ENCODE measurements at regions not wholly inside any gene's neighbourhood (a gene's known extent, or its start where the extent isn't known, plus 50 kb on each side); places are given as distances from the start of the nearest gene placed in this dataset.

- DNase-seq, result no peak
Observed at GRCh38 chr9:79173932-79174331, 397.8 kb upstream of the TLE4 start.

DNA sequence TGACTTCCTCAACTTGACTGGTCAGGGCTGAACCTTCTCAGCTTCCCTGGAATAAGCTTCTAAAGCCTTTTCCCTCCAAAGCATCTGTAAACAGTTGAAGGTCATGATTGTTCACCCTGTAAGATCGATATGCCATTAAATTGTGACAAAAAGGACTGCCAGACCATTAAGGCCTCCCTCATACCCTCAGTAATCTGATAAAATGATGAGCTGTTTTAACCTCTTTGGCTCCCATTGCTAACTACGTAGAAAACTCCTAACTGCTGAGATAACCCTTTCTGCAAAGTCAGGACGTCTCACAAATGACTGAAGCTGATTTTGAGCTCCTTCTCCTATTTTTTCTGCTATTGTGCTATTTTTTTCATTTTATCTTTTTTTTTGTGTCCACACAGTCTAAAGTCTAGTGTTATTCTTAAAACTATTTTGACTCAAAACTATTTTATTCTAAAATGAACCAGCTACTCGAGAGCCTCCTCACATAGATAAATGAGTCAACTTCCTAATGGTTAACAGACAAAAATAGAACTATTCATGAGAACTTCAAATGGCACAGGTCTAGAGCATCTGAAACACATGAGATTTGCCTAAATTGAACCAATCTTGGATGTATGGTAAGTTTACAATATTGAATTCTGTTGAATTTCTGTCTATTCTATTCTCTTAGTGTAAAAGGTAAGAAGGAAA, 395.6 kb upstream of the TLE4 start:
- DNase-seq, result no peak

- DNase-seq, result no peak
Observed at GRCh38 chr9:79184831-79185230, 386.9 kb upstream of the TLE4 start.

DNA sequence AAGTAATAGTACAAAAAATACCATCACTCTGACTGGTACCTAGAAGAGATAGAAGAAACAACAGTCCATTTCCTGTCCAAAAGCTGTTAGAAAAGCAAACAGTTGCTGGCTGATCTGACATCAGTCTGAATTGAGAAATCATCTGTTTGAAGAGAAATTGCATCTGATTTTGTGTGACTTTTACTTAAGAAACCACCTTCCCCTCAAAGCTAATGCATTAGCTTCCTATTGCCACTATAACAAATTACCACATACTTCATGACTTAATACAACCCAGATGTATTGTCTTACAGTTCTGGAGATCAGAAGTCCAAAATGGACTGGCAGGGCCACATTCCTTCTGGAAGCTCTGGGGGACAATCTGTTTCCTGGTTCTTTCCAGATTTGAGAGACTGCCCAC, 385.9 kb upstream of the TLE4 start:
- no peak for DNase-seq

DNA sequence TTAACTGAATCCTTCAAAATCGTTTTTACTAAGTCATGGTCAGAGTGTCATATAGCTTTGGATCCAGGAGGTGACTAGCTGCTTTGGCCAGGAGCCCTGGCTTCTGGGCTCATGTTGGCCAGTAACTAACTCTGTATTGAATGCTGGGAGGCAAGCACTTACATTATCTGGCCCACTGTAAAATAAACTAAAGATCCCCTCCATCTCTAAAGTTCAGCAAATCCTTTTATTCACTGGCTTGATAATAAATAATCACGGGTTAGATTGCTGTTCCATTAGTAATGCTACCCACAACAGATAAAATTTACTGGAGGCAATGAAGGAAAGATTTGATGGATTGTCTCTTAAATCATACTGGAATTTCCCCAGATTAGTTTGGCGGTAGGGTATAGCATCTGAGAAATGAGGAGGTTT, 382.2 kb upstream of the TLE4 start:
- no peak for DNase-seq

- no peak for DNase-seq
Observed at GRCh38 chr9:79193001-79193400, 378.8 kb upstream of the TLE4 start.

DNA sequence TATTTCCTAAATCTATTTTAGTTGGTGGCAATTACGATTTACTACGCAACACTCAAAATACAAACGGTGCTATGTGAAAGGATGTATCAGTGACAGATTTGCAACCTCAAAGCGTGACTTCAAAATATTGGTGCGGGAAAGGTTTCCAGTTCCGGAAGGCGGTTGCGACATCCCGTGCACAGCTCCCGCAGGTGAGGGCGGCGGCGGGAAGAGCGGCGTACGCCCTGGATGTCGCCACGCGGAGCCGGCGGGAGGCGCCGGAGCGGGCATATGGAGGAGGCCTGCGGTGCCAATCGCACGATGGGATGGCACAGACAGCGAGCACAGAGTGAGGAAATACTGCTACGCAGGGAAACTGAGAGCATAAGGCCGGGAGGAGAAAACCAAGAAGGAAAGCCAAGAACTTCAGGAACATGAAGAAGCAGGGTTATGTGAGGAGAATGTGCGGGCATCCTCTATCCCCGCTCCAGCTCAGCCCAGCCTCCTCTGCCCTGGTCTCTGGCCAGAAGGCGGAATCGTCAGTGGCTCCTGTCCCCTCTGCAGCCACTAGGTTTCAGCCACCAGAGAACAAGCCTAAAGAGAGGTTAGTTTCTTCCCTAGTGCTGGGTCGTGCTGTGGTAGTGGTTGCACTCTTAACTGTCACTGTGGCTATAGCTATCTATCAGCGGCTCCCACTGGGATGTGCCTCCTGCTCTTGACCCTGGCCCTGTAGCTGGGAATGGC, 378.1 kb upstream of the TLE4 start:
- no peak for DNase-seq

DNA sequence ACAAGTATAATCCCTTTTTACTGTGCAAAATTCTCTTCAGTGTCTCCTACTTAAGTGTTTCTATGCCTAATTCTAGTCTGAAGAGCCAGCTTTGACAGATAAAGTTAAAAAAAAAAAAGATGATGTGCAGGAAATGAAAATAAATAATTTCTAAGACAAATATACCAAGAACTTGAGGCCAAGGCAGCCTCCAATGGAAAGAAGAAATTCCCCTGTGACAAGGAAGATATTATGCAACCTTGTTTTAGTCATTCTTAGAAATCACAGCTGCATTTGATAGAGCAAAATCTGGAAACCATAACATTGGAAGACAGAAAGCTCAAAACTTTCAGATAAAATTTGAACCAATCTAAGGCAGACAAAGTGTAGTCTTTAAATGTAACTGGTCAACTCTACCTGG, 375.9 kb upstream of the TLE4 start:
- DNase-seq, result no peak

GRCh38 chr9:79196606-79197005, 375.2 kb upstream of the TLE4 start:
- no peak for DNase-seq

DNA sequence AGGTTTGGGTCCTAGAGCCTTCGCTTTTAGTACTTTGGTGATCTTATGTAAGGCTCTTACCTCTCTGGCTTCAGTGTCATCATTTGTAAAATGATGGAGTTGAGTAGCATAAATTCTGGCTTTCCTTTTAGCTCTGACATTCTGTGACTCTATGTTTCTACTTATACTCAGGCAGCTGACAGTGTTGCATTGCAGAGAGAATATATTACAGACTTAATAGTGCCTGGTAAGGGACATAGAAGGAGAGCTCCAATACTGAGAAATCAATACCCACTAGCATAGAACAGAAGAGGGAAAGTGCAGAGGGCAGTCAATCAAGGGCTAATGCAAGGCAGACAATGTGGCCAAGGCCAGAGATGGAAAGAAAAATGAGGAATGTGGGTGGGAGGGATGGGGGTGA, 371.4 kb upstream of the TLE4 start:
- DNase-seq, result no peak

- DNase-seq, result no peak
Observed at GRCh38 chr9:79201636-79202035, 370.1 kb upstream of the TLE4 start.

DNA sequence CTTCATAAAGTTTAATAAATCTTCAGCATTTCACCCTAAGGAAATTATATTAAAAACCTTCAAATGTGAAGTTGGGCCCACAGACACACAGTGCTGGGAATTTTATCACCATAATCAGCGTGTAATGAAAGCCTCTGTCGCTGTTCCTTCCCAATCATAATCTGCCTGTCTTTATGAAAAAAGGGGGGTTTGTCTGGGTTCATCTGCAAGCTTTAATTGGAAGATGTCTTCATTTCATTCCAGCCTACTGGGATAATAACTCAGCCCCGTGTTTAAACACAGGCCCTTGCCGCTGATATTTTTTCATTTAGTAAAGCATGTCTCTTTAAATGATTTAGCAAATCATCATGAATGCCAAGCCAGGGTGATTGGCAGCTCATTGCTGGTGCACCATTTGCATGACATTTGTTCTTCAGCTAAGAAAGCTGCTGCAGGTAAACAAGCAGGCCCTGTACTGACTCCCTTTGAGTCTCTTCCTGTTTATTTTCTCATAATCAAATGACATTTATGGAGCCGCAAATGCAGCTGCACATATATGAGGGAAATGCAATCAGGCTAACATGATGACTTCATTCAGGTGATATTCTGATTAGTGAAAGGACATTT, 362.9 kb upstream of the TLE4 start:
- DNase-seq, result no peak

DNA sequence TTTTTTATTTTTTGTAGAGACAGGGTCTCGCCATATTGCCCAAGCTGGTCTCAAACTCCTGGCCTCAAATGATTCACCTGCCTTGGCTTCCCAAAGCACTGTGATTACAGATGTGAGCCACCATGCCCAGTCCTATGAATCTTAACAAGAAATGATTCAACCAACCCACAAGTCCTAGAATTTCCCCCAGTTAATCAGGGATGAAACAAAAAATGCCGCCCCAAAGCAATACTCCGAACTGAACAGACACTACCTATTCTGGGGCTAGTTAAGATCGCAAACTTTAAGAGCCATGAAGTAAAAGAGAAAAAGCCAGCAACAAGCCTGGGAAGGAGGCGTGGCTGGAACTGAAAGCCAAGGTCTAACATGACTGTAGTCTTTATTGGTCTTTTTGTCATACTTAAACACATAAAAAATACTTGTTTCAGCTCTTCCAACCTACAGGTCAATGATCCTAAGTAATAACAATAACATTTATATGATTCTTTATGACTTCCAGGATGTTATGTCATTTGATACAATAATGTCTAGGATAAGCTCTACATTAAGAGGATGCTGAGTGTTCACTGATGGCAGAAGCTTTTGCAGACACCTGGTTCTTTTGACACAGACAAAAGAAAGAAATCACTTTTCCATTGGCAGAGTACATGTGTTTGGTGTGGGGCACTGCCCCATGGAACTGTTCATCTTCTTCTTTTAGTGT, 361.1 kb upstream of the TLE4 start:
- DNase-seq, result no peak

DNA sequence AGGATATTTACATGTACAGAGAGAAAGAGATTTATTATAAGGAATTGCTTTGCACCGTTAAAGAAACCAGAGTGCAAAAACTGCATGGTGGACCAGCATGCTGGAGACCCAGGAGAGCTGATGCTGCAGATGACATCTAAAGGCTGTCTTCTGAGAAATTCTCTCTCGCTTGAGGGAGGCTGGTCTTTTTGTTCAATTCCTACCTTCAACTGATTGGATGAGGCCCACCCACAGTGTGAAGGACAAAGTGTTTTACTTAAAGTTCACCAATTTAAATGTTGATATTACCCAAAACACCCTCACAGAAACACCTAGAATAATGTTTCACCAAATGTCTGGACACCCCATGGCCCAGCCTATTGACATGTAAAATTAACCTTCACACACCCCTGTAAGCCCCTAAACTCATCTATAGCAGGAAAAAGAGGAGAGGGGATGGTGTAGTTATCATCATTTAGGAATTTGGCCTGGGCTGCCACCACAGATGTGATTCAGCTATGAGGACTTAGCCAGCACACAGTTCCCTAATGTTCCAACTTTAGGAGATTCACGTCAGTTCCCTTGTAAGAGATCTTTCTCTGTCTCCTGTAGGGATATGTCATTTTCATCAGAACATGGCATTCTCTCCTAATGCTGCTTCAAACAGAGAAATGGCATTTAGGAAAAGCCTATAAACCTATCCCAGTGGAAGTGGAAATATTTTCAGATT, 358.2 kb upstream of the TLE4 start:
- DNase-seq, result no peak

DNA sequence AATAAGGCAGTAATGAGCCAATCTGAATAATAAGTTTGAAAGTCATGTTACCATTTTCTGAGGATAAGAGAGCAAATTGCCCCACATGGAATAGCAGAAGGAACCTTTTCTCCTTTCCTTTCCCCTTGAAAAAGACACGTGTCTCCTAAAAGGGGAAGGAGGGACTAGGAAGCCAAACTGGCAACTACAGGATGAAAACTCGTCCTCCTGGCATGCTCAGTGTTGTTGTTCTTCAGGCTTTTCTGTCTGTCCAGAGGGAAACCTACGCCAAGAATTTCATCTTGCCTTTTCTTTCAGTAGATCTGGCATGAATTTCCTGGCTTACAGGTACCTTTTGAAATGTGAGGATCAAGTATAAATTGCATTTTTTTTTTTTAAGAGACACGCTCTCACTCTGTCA, 355.9 kb upstream of the TLE4 start:
- no peak for DNase-seq

DNA sequence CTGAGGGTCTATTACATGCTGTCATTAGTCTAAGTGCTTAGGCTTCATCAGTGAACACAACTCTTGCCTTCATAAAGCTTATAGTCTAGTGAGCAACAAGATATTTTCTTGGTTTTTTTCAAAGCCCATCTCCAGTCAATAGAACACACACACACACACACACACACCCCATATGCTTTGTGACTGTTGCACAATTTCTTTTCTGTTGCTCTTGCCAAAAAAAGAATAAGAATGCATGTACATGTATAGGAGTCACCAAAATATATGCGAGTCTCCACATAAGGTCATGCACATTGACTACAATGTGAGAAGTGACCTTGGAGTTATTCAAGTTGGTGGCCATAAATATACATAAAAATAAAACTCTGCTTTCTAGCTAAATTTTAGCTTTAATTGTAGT, 351.5 kb upstream of the TLE4 start:
- no peak for DNase-seq

DNA sequence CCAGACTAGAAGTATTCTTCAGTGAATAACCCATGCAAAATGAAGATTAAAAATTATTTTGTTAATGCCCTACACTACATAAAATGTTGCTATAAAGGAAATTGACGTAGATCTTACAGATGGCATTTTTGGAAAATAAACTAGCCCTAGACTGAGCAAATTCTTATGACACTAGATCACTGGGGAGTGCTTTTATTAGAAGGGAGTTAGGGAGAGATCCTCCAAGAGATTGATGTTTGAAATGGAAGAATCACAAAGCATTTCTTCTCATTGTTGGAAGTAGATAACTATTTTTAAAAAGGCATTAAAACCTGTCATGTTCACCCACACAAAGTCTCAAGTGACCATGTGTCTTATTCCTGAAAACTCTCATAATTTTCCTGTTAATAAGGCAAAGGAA, 351.1 kb upstream of the TLE4 start:
- DNase-seq, result no peak

DNA sequence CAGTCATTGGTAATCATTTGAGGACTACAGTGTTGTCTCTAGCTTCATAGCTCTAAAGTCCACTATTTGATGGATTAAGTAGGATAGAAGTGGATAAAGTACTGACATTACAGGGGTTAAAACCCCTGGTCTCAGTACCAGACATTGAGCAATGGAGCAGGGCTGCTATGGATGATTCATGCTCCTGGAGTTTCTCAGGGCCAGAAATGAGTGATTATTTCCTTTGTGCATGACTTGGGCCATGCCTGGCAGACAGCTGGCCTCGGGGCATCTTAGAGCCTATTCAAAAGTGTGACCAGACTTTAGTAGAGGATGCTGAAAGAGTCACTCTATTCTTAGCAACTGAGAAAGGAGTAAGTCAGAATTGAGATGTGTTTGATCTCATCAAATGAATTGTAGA, 350.7 kb upstream of the TLE4 start:
- DNase-seq, result no peak

DNA sequence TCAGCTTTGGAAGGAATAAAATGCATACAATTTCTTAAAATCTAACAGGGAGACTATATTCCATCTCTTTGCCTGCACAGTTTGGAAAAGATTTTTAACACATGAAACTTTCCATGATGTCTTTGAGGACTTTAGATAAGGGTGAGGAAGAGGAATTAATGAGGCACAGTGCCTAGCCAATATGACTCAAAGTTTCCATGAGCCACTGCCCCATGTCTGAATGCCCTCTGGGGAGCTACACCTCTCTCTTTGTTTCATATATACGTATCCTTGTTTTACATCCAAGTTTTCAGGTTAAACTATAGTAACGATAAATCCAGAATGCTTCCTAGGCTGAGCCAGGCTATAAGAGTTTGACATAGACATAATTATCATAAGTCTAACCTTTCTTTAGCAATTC, 349.3 kb upstream of the TLE4 start:
- DNase-seq, result no peak

- DNase-seq, result no peak
Observed at GRCh38 chr9:79224672-79225433, 346.9 kb upstream of the TLE4 start.

GRCh38 chr9:79233542-79233941, 338.2 kb upstream of the TLE4 start:
- DNase-seq, result peak; percentile 19

- DNase-seq, result no peak
Observed at GRCh38 chr9:79236466-79236865, 335.3 kb upstream of the TLE4 start.

Measured in RPMI8226 (cell line).